Duodenal mucosa (tissue), 2 donors: ENCODE measurements at regions not wholly inside any gene's neighbourhood (a gene's known extent, or its start where the extent isn't known, plus 50 kb on each side); places are given as distances from the start of the nearest gene placed in this dataset.

Source experiments
- H3K27ac ChIP-seq: one replicate; pipeline ENCODE4 v1.7.0; 2013; ENCODE audit warnings: low read depth, low read length
- H3K27me3 ChIP-seq, 2 donors: one replicate each; pipeline ENCODE4 v1.7.0; 2013; ENCODE audit warnings: low read length in 2 of 2, control low read depth in 1 of 2; ENCODE audit not compliant: insufficient read depth in 2 of 2, control insufficient read depth in 1 of 2
- H3K36me3 ChIP-seq, 2 donors: one replicate each; pipeline ENCODE4 v1.7.0; 2013; ENCODE audit warnings: low read length in 2 of 2, control low read depth in 1 of 2; ENCODE audit not compliant: insufficient read depth in 2 of 2, control insufficient read depth in 1 of 2
- H3K4me1 ChIP-seq, 2 donors: one replicate each; pipeline ENCODE4 v1.7.0; 2013; ENCODE audit warnings: low read length in 2 of 2, control low read depth in 1 of 2; ENCODE audit not compliant: insufficient read depth in 2 of 2, control insufficient read depth in 1 of 2
- H3K4me3 ChIP-seq, 2 donors: one replicate each; pipeline ENCODE4 v1.7.0; 2013; ENCODE audit warnings: low read length in 2 of 2, low read depth in 1 of 2
- H3K9ac ChIP-seq, 2 donors: one replicate each; pipeline ENCODE4 v1.7.0; 2013; ENCODE audit warnings: low read length in 2 of 2, low read depth in 1 of 2
- H3K9me3 ChIP-seq, 2 donors: one replicate each; pipeline ENCODE4 v1.7.0; 2013; ENCODE audit warnings: low read length in 2 of 2, control low read depth in 1 of 2; ENCODE audit not compliant: control insufficient read depth in 1 of 2

GRCh38 chr20:60820149-60820548 is 431.9 kb upstream of the CDH4 start:
- H3K4me1 ChIP-seq = no peaks in the 10 kb centered on the region
- no peaks in the 10 kb centered on the region for H3K27me3 ChIP-seq
- no peak overlapping the region for H3K9ac ChIP-seq
- H3K27ac ChIP-seq = no peak overlapping the region
- H3K36me3 ChIP-seq = no peaks in the 10 kb centered on the region
- no peaks in the 10 kb centered on the region for H3K9me3 ChIP-seq
- no peak overlapping the region for H3K4me3 ChIP-seq

GRCh38 chr20:60820918-60821317 is 431.1 kb upstream of the CDH4 start:
- no peaks in the 10 kb centered on the region for H3K4me1 ChIP-seq
- H3K4me3 ChIP-seq = no peak overlapping the region

GRCh38 chr20:60822699-60823607 is 429.1 kb upstream of the CDH4 start:
- Histone ChIP-seq H3K27ac (no peak overlapping the region), H3K36me3 (no peaks in the 10 kb centered on the region), H3K4me3 (no peak overlapping the region), H3K9ac (no peak overlapping the region), H3K9me3 (no peaks in the 10 kb centered on the region), H3K4me1 (no peaks in the 10 kb centered on the region), H3K27me3 (no peaks in the 10 kb centered on the region)

More at GRCh38 chr20:60820918-60821317, 431.1 kb upstream of the CDH4 start:
- Histone ChIP-seq H3K9me3 (no peaks in the 10 kb centered on the region), H3K27me3 (no peaks in the 10 kb centered on the region), H3K27ac (no peak overlapping the region), H3K36me3 (no peaks in the 10 kb centered on the region), H3K9ac (no peak overlapping the region)

- no peaks in the 10 kb centered on the region for H3K36me3 ChIP-seq
- peaks cover 0 to 14% of the 10 kb centered on the region in 2 donors for H3K9me3 ChIP-seq
- no peak overlapping the region for H3K4me3 ChIP-seq
- H3K9ac ChIP-seq = no peak overlapping the region
- H3K4me1 ChIP-seq = no peaks in the 10 kb centered on the region
- no peak overlapping the region for H3K27ac ChIP-seq
- no peaks in the 10 kb centered on the region for H3K27me3 ChIP-seq
These were observed 416.2 kb upstream of the CDH4 start for GRCh38 chr20:60835876-60836275.

GRCh38 chr20:60837173-60837770 is 414.8 kb upstream of the CDH4 start:
- no peaks in the 10 kb centered on the region for H3K4me1 ChIP-seq
- no peak overlapping the region for H3K4me3 ChIP-seq
- no peak overlapping the region for H3K27ac ChIP-seq
- no peaks in the 10 kb centered on the region for H3K36me3 ChIP-seq
- H3K9ac ChIP-seq = no peak overlapping the region
- peaks cover 0 to 7% of the 10 kb centered on the region in 2 donors for H3K9me3 ChIP-seq
- H3K27me3 ChIP-seq = no peaks in the 10 kb centered on the region

GRCh38 chr20:60838297-60838696 is 413.8 kb upstream of the CDH4 start:
- H3K4me1 ChIP-seq = no peaks in the 10 kb centered on the region
- peaks cover 0 to 7% of the 10 kb centered on the region in 2 donors for H3K9me3 ChIP-seq
- H3K9ac ChIP-seq = no peak overlapping the region
- no peaks in the 10 kb centered on the region for H3K36me3 ChIP-seq
- no peak overlapping the region for H3K27ac ChIP-seq
- no peak overlapping the region for H3K4me3 ChIP-seq
- H3K27me3 ChIP-seq = no peaks in the 10 kb centered on the region

- Histone ChIP-seq H3K27me3 (no peaks in the 10 kb centered on the region), H3K27ac (no peak overlapping the region), H3K36me3 (no peaks in the 10 kb centered on the region), H3K4me1 (no peaks in the 10 kb centered on the region), H3K4me3 (no peak overlapping the region), H3K9ac (no peak overlapping the region), H3K9me3 (peaks cover 0 to 6% of the 10 kb centered on the region in 2 donors)
These were observed 411.1 kb upstream of the CDH4 start for GRCh38 chr20:60840971-60841370.

GRCh38 chr20:60845146-60845545 is 406.9 kb upstream of the CDH4 start:
- no peak overlapping the region for H3K9ac ChIP-seq
- H3K27ac ChIP-seq = no peak overlapping the region
- peaks cover 0 to 4% of the 10 kb centered on the region in 2 donors for H3K9me3 ChIP-seq
- no peaks in the 10 kb centered on the region for H3K27me3 ChIP-seq
- H3K4me1 ChIP-seq = no peaks in the 10 kb centered on the region
- no peaks in the 10 kb centered on the region for H3K36me3 ChIP-seq
- H3K4me3 ChIP-seq = no peak overlapping the region

- H3K4me1 ChIP-seq = no peaks in the 10 kb centered on the region
- H3K27me3 ChIP-seq = no peaks in the 10 kb centered on the region
These were observed 400.0 kb upstream of the CDH4 start for GRCh38 chr20:60851826-60852704.

GRCh38 chr20:60857708-60858107 is 394.4 kb upstream of the CDH4 start:
- peaks cover 3 to 23% of the 10 kb centered on the region in 2 donors for H3K9me3 ChIP-seq

More at GRCh38 chr20:60851826-60852704, 400.0 kb upstream of the CDH4 start:
- Histone ChIP-seq H3K9me3 (peaks cover 3 to 10% of the 10 kb centered on the region in 2 donors), H3K36me3 (no peaks in the 10 kb centered on the region), H3K27ac (no peak overlapping the region), H3K4me3 (no peak overlapping the region), H3K9ac (no peak overlapping the region)

More at GRCh38 chr20:60857708-60858107, 394.4 kb upstream of the CDH4 start:
- H3K36me3 ChIP-seq = no peaks in the 10 kb centered on the region
- no peak overlapping the region for H3K27ac ChIP-seq
- no peak overlapping the region for H3K9ac ChIP-seq
- no peaks in the 10 kb centered on the region for H3K4me1 ChIP-seq
- H3K27me3 ChIP-seq = no peaks in the 10 kb centered on the region
- H3K4me3 ChIP-seq = no peak overlapping the region
